HepG2 (cell line): ENCODE measurements at regions not wholly inside any gene's neighbourhood (a gene's known extent, or its start where the extent isn't known, plus 50 kb on each side); places are given as distances from the start of the nearest gene placed in this dataset.
A peak's percentile ranks its signal among the peaks of the same experiment; 100 is the strongest.

Experiments
- ARID5B ChIP-seq: IDR thresholded peaks from 2 replicates; pipeline ENCODE4 v1.4.0; 2020; ENCODE audit warnings: mild to moderate bottlenecking, missing genetic modification reagents
- BCL6 ChIP-seq: IDR thresholded peaks from 2 replicates; pipeline ENCODE4 v1.6.1; 2016; ENCODE audit warnings: missing genetic modification reagents, missing compliant biosample characterization
- BHLHE40 ChIP-seq: IDR thresholded peaks from 2 replicates; pipeline ENCODE4 v1.6.1; 2011; ENCODE audit warnings: low read length, improper control_type of control experiment
- BRD4 ChIP-seq: sonication (generic); formaldehyde crosslinking; IDR thresholded peaks from 2 replicates; pipeline ENCODE4 v1.4.0; 2020; ENCODE audit warnings: missing genetic modification reagents
- CEBPB ChIP-seq: IDR thresholded peaks from 2 replicates; pipeline ENCODE4 v1.6.1; 2011; ENCODE audit warnings: low read depth, low read length, improper control_type of control experiment, borderline replicate concordance
- ERF ChIP-seq: IDR thresholded peaks from 2 replicates; pipeline ENCODE4 v1.6.1; 2018; ENCODE audit warnings: missing biosample characterization, missing genetic modification reagents
- ETV5 ChIP-seq: IDR thresholded peaks from 2 replicates; pipeline ENCODE4 v1.6.1; 2018; ENCODE audit warnings: missing biosample characterization, missing genetic modification reagents, inconsistent platforms, borderline replicate concordance
- GPBP1L1 ChIP-seq: sonication (generic); formaldehyde crosslinking; IDR thresholded peaks from 2 replicates; pipeline ENCODE4 v1.5.0; 2020; ENCODE audit warnings: mild to moderate bottlenecking, missing genetic modification reagents
- HOMEZ ChIP-seq: IDR thresholded peaks from 2 replicates; pipeline ENCODE4 v1.6.1; 2016; ENCODE audit warnings: low read depth
- NFKBIZ ChIP-seq: IDR thresholded peaks from 2 replicates; pipeline ENCODE4 v1.6.1; 2018; ENCODE audit warnings: missing genetic modification reagents, missing compliant biosample characterization
- NR3C1 ChIP-seq: sonication (generic); formaldehyde crosslinking; IDR thresholded peaks from 2 replicates; pipeline ENCODE4 v1.4.0; 2020; ENCODE audit warnings: missing genetic modification reagents
- RAD21 ChIP-seq: fragments of 450-650 bp; formaldehyde crosslinking; IDR thresholded peaks from 2 replicates; pipeline ENCODE4 v1.5.0; 2020; ENCODE audit warnings: mild to moderate bottlenecking
- TAF15 ChIP-seq: fragments of 200-400 bp; formaldehyde crosslinking; IDR thresholded peaks from one replicate; pipeline ENCODE4 v1.6.1; 2018; ENCODE audit warnings: mild to moderate bottlenecking, low read depth, low read length; ENCODE audit not compliant: poor library complexity, severe bottlenecking
- TFE3 ChIP-seq: IDR thresholded peaks from 2 replicates; pipeline ENCODE4 v1.6.1; 2016
- TGIF2 ChIP-seq: IDR thresholded peaks from 2 replicates; pipeline ENCODE4 v1.6.1; 2016; ENCODE audit warnings: control low read depth, missing compliant biosample characterization
- ZBED4 ChIP-seq: sonication (generic); formaldehyde crosslinking; IDR thresholded peaks from 2 replicates; pipeline ENCODE4 v1.4.0; 2020; ENCODE audit warnings: missing genetic modification reagents, borderline replicate concordance
- ZFY ChIP-seq: sonication (generic); formaldehyde crosslinking; IDR thresholded peaks from 2 replicates; pipeline ENCODE4 v1.4.0; 2020; ENCODE audit warnings: missing genetic modification reagents
- ZSCAN9 ChIP-seq: IDR thresholded peaks from 2 replicates; pipeline ENCODE4 v1.6.1; 2016; ENCODE audit warnings: borderline replicate concordance

- TF ChIP-seq ARID5B (CRISPR knock-in tag) = peak; percentile 48; the same call in 1 of the 2 replicates
- TF ChIP-seq BRD4 (CRISPR knock-in tag) = no peak
- TF ChIP-seq TFE3 (CRISPR knock-in tag) = peak; percentile 47; the same call in 1 of the 2 replicates
- TF ChIP-seq TGIF2 (CRISPR knock-in tag) = 0 out of 2 replicates have a peak, but pooled peaks have one; percentile 18
- TF ChIP-seq NR3C1 (CRISPR knock-in tag) = no peak
- no peak for TF ChIP-seq ZSCAN9
- TF ChIP-seq TAF15 = no peak
- no peak for TF ChIP-seq CEBPB
- TF ChIP-seq ETV5 (CRISPR knock-in tag) = peak; percentile 72; the same call in 1 of the 2 replicates
- TF ChIP-seq NFKBIZ (CRISPR knock-in tag) = 0 out of 2 replicates have a peak, but pooled peaks have one; percentile 59
- 0 out of 2 replicates have a peak, but pooled peaks have one; percentile 61 for TF ChIP-seq ZBED4 (CRISPR knock-in tag)
- TF ChIP-seq HOMEZ (CRISPR knock-in tag) = 0 out of 2 replicates have a peak, but pooled peaks have one; percentile 46
- TF ChIP-seq ZFY (CRISPR knock-in tag) = no peak
- peak; percentile 47; the same call in 1 of the 2 replicates for TF ChIP-seq BCL6 (CRISPR knock-in tag)
- TF ChIP-seq RAD21 (CRISPR knock-in tag) = peak; percentile 95
- TF ChIP-seq ERF (CRISPR knock-in tag) = peak; percentile 66
- no peak for TF ChIP-seq GPBP1L1
- peak; percentile 30; the same call in 1 of the 2 replicates for TF ChIP-seq BHLHE40
These were observed 50.5 kb upstream of the ASIP start (continued) for GRCh38 chr20:34190679-34191090.
